ELR (cell line): ENCODE measurements at regions not wholly inside any gene's neighbourhood (a gene's known extent, or its start where the extent isn't known, plus 50 kb on each side); places are given as distances from the start of the nearest gene placed in this dataset.
"Not testable (repeated sequence)": the region's sequence is repeated elsewhere in the genome, so short reads cannot be mapped to it uniquely, and the experiment has no call there.

ENCODE experiments used
- DNase-seq: peaks from one replicate; pipeline ENCODE4 v3.0.0-alpha.2; 2015; ENCODE audit warnings: low read depth

GRCh38 chr5:8561854-8562253 is 692.9 kb downstream of the MTRR start:
- DNase-seq: no peak

GRCh38 chr5:8563540-8563939 is 694.6 kb downstream of the MTRR start:
- not testable (repeated sequence) for DNase-seq

- DNase-seq: no peak
Observed at GRCh38 chr5:8568858-8569257, 699.9 kb downstream of the MTRR start.

- no peak for DNase-seq
Observed at GRCh38 chr5:8570528-8570927, 701.6 kb downstream of the MTRR start.

- no peak for DNase-seq
Observed at GRCh38 chr5:8576178-8576577, 707.2 kb downstream of the MTRR start.

- DNase-seq: peak; percentile 9
Observed at GRCh38 chr5:8577792-8578191, 708.8 kb downstream of the MTRR start.

- DNase-seq: no peak
Observed at GRCh38 chr5:8580298-8580697, 711.4 kb downstream of the MTRR start.

GRCh38 chr5:8581047-8581446 is 712.1 kb downstream of the MTRR start:
- no peak for DNase-seq

GRCh38 chr5:8585230-8586018 is 716.5 kb downstream of the MTRR start:
- peak; percentile 11 for DNase-seq

- DNase-seq: no peak
Observed at GRCh38 chr5:8590959-8591358, 722.0 kb downstream of the MTRR start.

GRCh38 chr5:8598356-8598755 is 729.4 kb downstream of the MTRR start:
- DNase-seq: peak; percentile 8

- DNase-seq: no peak
Observed at GRCh38 chr5:8598996-8599395, 730.0 kb downstream of the MTRR start.

GRCh38 chr5:8600843-8601242 is 731.9 kb downstream of the MTRR start:
- DNase-seq: no peak

GRCh38 chr5:8601831-8602354 is 732.9 kb downstream of the MTRR start:
- DNase-seq: peak; percentile 39

GRCh38 chr5:8606231-8606630 is 737.3 kb downstream of the MTRR start:
- DNase-seq: no peak

GRCh38 chr5:8611067-8611466 is 742.1 kb downstream of the MTRR start:
- DNase-seq: no peak

- no peak for DNase-seq
Observed at GRCh38 chr5:8613078-8613685, 744.2 kb downstream of the MTRR start.

GRCh38 chr5:8615142-8615858 is 746.4 kb downstream of the MTRR start:
- DNase-seq: peak; percentile 4

- DNase-seq: no peak
Observed at GRCh38 chr5:8628521-8628920, 759.6 kb downstream of the MTRR start.

GRCh38 chr5:8633259-8633658 is 764.3 kb downstream of the MTRR start:
- no peak for DNase-seq

GRCh38 chr5:8633696-8634095 is 764.7 kb downstream of the MTRR start:
- peak; percentile 36 for DNase-seq

GRCh38 chr5:8634219-8634618 is 765.3 kb downstream of the MTRR start:
- no peak for DNase-seq
